ENCODE measurements at regions not wholly inside any gene's neighbourhood (a gene's known extent, or its start where the extent isn't known, plus 50 kb on each side); places are given as distances from the start of the nearest gene placed in this dataset.

DNA sequence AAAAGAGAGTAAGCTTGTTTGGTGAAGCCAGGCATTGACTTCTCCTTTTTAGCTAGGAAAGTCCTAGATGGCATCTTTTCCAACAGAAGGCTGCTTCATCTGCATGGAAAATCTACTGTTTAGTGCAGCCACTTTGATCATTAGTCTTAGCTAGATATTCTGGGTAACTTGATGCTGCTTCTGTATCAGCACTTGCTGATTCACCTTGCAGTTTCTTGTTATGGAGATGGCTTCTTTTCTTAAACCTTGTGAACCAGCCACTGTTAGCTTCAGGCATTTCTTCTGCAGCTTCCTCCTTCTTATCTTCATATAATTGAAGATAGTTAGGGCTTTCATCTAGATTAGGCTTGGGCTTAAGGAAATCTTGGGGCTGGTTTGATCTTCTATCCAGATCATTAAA, 639.7 kb downstream of the TDRD15 start:
- no peak for ATAC-seq
- TF ChIP-seq, protein P1, sequence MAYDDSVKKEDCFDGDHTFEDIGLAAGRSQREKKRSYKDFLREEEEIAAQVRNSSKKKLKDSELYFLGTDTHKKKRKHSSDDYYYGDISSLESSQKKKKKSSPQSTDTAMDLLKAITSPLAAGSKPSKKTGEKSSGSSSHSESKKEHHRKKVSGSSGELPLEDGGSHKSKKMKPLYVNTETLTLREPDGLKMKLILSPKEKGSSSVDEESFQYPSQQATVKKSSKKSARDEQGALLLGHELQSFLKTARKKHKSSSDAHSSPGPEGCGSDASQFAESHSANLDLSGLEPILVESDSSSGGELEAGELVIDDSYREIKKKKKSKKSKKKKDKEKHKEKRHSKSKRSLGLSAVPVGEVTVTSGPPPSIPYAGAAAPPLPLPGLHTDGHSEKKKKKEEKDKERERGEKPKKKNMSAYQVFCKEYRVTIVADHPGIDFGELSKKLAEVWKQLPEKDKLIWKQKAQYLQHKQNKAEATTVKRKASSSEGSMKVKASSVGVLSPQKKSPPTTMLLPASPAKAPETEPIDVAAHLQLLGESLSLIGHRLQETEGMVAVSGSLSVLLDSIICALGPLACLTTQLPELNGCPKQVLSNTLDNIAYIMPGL (CRISPR knock-in tag; IDR thresholded peaks at IDR 0.05; ENCODE audit: borderline replicate concordance in 1 of 2, low read depth in 1 of 2), result no peak
- TF ChIP-seq ZNF225 (CRISPR knock-in tag; IDR thresholded peaks at IDR 0.05) (no peak), ZNF792 (CRISPR knock-in tag; IDR thresholded peaks at IDR 0.05) (no peak), ATAD3A (CRISPR knock-in tag; IDR thresholded peaks at IDR 0.05) (no peak), GATA4 (IDR thresholded peaks at IDR 0.05; ENCODE audit: borderline replicate concordance, low read depth) (no peak), PHF8 (CRISPR knock-in tag; IDR thresholded peaks at IDR 0.05) (no peak), NFYB (CRISPR knock-in tag; IDR thresholded peaks at IDR 0.05) (no peak), ONECUT2 (CRISPR knock-in tag; IDR thresholded peaks at IDR 0.05) (no peak), ZNF780A (CRISPR knock-in tag; IDR thresholded peaks at IDR 0.05) (no peak), FIP1L1 (IDR thresholded peaks at IDR 0.05; ENCODE audit: borderline replicate concordance, insufficient read depth, low read depth, low read length) (no peak), SMAD1 (CRISPR knock-in tag; IDR thresholded peaks at IDR 0.05; ENCODE audit: borderline replicate concordance, low read depth) (no peak)
- TF ChIP-seq, protein P2, sequence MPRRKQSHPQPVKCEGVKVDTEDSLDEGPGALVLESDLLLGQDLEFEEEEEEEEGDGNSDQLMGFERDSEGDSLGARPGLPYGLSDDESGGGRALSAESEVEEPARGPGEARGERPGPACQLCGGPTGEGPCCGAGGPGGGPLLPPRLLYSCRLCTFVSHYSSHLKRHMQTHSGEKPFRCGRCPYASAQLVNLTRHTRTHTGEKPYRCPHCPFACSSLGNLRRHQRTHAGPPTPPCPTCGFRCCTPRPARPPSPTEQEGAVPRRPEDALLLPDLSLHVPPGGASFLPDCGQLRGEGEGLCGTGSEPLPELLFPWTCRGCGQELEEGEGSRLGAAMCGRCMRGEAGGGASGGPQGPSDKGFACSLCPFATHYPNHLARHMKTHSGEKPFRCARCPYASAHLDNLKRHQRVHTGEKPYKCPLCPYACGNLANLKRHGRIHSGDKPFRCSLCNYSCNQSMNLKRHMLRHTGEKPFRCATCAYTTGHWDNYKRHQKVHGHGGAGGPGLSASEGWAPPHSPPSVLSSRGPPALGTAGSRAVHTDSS (CRISPR knock-in tag; conservative IDR thresholded peaks at IDR 0.05), result no peak
- BruUV-seq (replicated peaks), result no TSS peak
- CTCF ChIA-PET (ENCODE audit: low intra/inter-chr PET ratio, low total read pairs), result no interaction called here
- in situ Hi-C loops (cut with HindIII; ENCODE audit: extremely low pct_ligation_motif_present, low pct_unique_long_range_greater_than_20kb) (no loop called here), intact Hi-C loops (cut with micrococcal nuclease; ENCODE audit: unreplicated experiment) (no loop called here)
- Histone ChIP-seq H3K4me2 (ENCODE audit: low read depth, low read length) (no peak overlapping the region), H3K4me3 (replicated peaks in 1 of 3; ENCODE audit: insufficient read depth in 1 of 3, low read depth in 2 of 3, low read length in 3 of 3) (no peak overlapping the region), H2AFZ (ENCODE audit: low read length) (no peak overlapping the region), H3K9me3 (ENCODE audit: low read length) (no peaks in the 10 kb centered on the region), H3K4me1 (ENCODE audit: insufficient read depth, low read length) (no peaks in the 10 kb centered on the region), H3K27ac (ENCODE audit: extremely low read length, insufficient read depth, low read length) (no peak overlapping the region), H3K9ac (ENCODE audit: insufficient read depth, low read depth, low read length) (no peak overlapping the region), H3K79me2 (ENCODE audit: insufficient read depth, low read length) (no peaks in the 10 kb centered on the region), H3K27me3 (ENCODE audit: control insufficient read depth in 1 of 2, insufficient read depth in 2 of 2, low read length in 2 of 2) (no peaks in the 10 kb centered on the region), H4K20me1 (ENCODE audit: insufficient read depth, low read length) (no peaks in the 10 kb centered on the region; the same call in 1 of the 2 replicates), H3K36me3 (replicated peaks in 1 of 2; ENCODE audit: control insufficient read depth in 1 of 2, insufficient read depth in 2 of 2, low read length in 2 of 2) (no peaks in the 10 kb centered on the region)
- FAIRE-seq, result no peak
- POLR2A ChIA-PET, result no interaction called here
- no peak for DNase-seq (ENCODE audit: low spot score)

Measured in HepG2 (cell line).